Neural progenitor cell (in vitro differentiated cells): ENCODE measurements at regions not wholly inside any gene's neighbourhood (a gene's known extent, or its start where the extent isn't known, plus 50 kb on each side); places are given as distances from the start of the nearest gene placed in this dataset. TPM values are rescaled to one million over a fixed set of nuclear protein-coding genes. Genes with fewer than 3 reads are reported as not detected.
A peak's percentile ranks its signal among the peaks of the same experiment; 100 is the strongest.

Experiments
- DNase-seq: peaks from one replicate; pipeline ENCODE4 v3.0.0-alpha.2; 2016; ENCODE audit warnings: low spot score
- H2AFZ ChIP-seq: fragments of 200-600 bp; sonication (generic); replicated peaks from 2 replicates; pipeline ENCODE4 v1.6.1; 2016; ENCODE audit warnings: antibody characterized with exemption
- H3F3A ChIP-seq: fragments of 200-600 bp; sonication (generic); 2 replicates; pipeline ENCODE4 v1.6.1; 2016; ENCODE audit warnings: antibody characterized with exemption, low read depth
- H3K27ac ChIP-seq: fragments of 200-600 bp; sonication (generic); 2 replicates; pipeline ENCODE4 v1.5.1; 2016; ENCODE audit warnings: mild to moderate bottlenecking
- H3K27me3 ChIP-seq: fragments of 200-600 bp; sonication (generic); 2 replicates; pipeline ENCODE4 v1.6.1; 2016; ENCODE audit warnings: mild to moderate bottlenecking, moderate library complexity
- H3K36me3 ChIP-seq: fragments of 200-600 bp; sonication (generic); 2 replicates; pipeline ENCODE4 v1.5.1; 2016
- H3K4me1 ChIP-seq: fragments of 200-600 bp; sonication (generic); 2 replicates; pipeline ENCODE4 v1.6.1; 2016; ENCODE audit warnings: mixed run types
- H3K4me2 ChIP-seq: fragments of 200-600 bp; sonication (generic); 2 replicates; pipeline ENCODE4 v1.6.1; 2016
- H3K4me3 ChIP-seq: fragments of 200-600 bp; sonication (generic); 2 replicates; pipeline ENCODE4 v1.5.1; 2016
- H3K79me2 ChIP-seq: fragments of 200-600 bp; sonication (generic); 2 replicates; pipeline ENCODE4 v1.6.1; 2016; ENCODE audit warnings: low read depth
- H3K9ac ChIP-seq: fragments of 200-600 bp; sonication (generic); 2 replicates; pipeline ENCODE4 v1.6.1; 2016
- H3K9me3 ChIP-seq: fragments of 200-600 bp; sonication (generic); 2 replicates; pipeline ENCODE4 v1.5.1; 2016; ENCODE audit warnings: low read depth
- H4K20me1 ChIP-seq: fragments of 200-600 bp; sonication (generic); 2 replicates; pipeline ENCODE4 v1.6.1; 2016; ENCODE audit warnings: low read depth
- H3K27ac Mint-ChIP-seq: 3 replicates; pipeline ENCODE4 v1.8.0; 2021; ENCODE audit warnings: mixed read lengths
- H3K27me3 Mint-ChIP-seq: 2 replicates; pipeline ENCODE4 v1.8.0; 2022; ENCODE audit warnings: low read depth, mild to moderate bottlenecking, inconsistent platforms, moderate library complexity, mixed read lengths; ENCODE audit not compliant: insufficient read depth
- H3K36me3 Mint-ChIP-seq: 3 replicates; pipeline ENCODE4 v1.8.0; 2021; ENCODE audit warnings: mixed read lengths
- H3K4me1 Mint-ChIP-seq: 3 replicates; pipeline ENCODE4 v1.8.0; 2021; ENCODE audit warnings: mixed read lengths
- H3K4me3 Mint-ChIP-seq: 3 replicates; pipeline ENCODE4 v1.8.0; 2021; ENCODE audit warnings: mild to moderate bottlenecking, moderate library complexity, mixed read lengths
- H3K9me3 Mint-ChIP-seq: 3 replicates; pipeline ENCODE4 v1.8.0; 2020; ENCODE audit warnings: mixed read lengths
- CTCF ChIP-seq: fragments of 200-600 bp; sonication (generic); IDR thresholded peaks from 2 replicates; pipeline ENCODE4 v1.5.1; 2017; ENCODE audit warnings: antibody characterized with exemption, mild to moderate bottlenecking
- EZH2 ChIP-seq: fragments of 200-600 bp; sonication (generic); IDR thresholded peaks from 2 replicates; pipeline ENCODE4 v1.6.1; 2017; ENCODE audit warnings: antibody characterized with exemption, mild to moderate bottlenecking, moderate library complexity
- EZH2phosphoT487 ChIP-seq: fragments of 200-600 bp; sonication (generic); IDR thresholded peaks from 2 replicates; pipeline ENCODE4 v1.6.1; 2017; ENCODE audit warnings: antibody characterized with exemption
- small RNA-seq: library from RNA; depleted of rRNA; stranded (forward); fragments of <200 nt; gene quantifications from one replicate; pipeline ENCODE3, GENCODE V24; 2015

DNA sequence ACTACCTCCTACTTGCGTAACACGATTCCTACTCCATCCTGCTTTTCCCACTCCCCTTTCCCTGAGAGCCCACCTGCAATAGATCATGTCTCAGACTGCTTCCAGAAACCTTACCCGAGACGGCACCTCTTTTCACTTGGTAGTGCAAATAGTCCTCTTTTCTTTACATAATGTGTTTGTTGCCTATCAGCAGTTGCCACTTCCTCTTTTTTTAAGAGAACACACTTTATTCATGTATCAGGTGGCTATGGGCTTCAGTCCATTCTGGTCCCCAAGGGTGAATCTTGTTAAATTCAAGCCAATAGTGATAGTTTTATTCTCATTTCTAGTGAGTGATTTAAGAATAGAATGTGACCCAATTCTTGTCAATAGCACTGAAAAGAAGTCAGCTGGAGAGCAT is 57.7 kb upstream of the FERMT1 start:
- no peak overlapping the region for H3K27ac Mint-ChIP-seq
- Histone ChIP-seq H3K27me3 (no peaks in the 10 kb centered on the region), H3K4me3 (no peak overlapping the region), H3K36me3 (no peaks in the 10 kb centered on the region), H4K20me1 (no peaks in the 10 kb centered on the region), H2AFZ (no peak overlapping the region), H3K4me1 (no peaks in the 10 kb centered on the region), H3K79me2 (no peaks in the 10 kb centered on the region), H3K4me2 (no peak overlapping the region), H3K27ac (no peak overlapping the region), H3K9ac (no peak overlapping the region), H3K9me3 (no peaks in the 10 kb centered on the region), H3F3A (no peaks in the 10 kb centered on the region)
- no peak for TF ChIP-seq EZH2
- no peak for TF ChIP-seq CTCF
- no peak for TF ChIP-seq EZH2phosphoT487
- H3K27me3 Mint-ChIP-seq = peaks cover 2% of the 10 kb centered on the region
- no peak overlapping the region for H3K4me3 Mint-ChIP-seq
- DNase-seq = no peak
- H3K9me3 Mint-ChIP-seq = no peaks in the 10 kb centered on the region
- no peaks in the 10 kb centered on the region for H3K4me1 Mint-ChIP-seq
- H3K36me3 Mint-ChIP-seq = no peaks in the 10 kb centered on the region

DNA sequence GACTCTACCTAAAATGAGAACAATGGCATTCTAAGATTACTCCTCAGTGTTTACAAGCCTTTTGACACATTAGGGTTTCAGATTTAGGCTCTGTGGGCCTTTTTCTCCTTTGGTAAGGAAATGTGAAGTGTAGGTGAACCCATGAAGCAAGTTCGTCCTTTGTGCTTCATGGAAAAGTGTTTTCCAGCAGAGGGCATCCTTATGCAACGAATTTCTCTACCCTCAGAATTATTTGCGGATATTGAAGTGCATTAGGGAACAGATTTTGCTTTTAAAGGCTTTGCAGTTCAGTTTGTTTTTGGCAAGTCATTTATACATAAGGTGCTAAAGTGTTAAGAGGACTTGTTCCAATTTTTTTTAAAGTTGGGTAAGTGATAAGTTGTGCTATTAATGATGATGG is 55.7 kb upstream of the FERMT1 start:
- Histone ChIP-seq H3K27me3 (no peaks in the 10 kb centered on the region), H3K9ac (no peak overlapping the region), H3K36me3 (no peaks in the 10 kb centered on the region), H3K79me2 (no peaks in the 10 kb centered on the region), H3K9me3 (no peaks in the 10 kb centered on the region), H3K4me2 (no peak overlapping the region), H2AFZ (peak overlapping the region; percentile 83), H3F3A (no peaks in the 10 kb centered on the region), H3K27ac (no peak overlapping the region), H4K20me1 (no peaks in the 10 kb centered on the region), H3K4me3 (no peak overlapping the region), H3K4me1 (no peaks in the 10 kb centered on the region)
- H3K4me3 Mint-ChIP-seq = no peak overlapping the region
- DNase-seq = peak; percentile 44
- H3K36me3 Mint-ChIP-seq = no peaks in the 10 kb centered on the region
- no peaks in the 10 kb centered on the region for H3K27me3 Mint-ChIP-seq
- H3K27ac Mint-ChIP-seq = no peak overlapping the region
- TF ChIP-seq CTCF (peak; percentile 67), EZH2 (no peak), EZH2phosphoT487 (no peak)
- no peaks in the 10 kb centered on the region for H3K9me3 Mint-ChIP-seq
- H3K4me1 Mint-ChIP-seq = no peaks in the 10 kb centered on the region

DNA sequence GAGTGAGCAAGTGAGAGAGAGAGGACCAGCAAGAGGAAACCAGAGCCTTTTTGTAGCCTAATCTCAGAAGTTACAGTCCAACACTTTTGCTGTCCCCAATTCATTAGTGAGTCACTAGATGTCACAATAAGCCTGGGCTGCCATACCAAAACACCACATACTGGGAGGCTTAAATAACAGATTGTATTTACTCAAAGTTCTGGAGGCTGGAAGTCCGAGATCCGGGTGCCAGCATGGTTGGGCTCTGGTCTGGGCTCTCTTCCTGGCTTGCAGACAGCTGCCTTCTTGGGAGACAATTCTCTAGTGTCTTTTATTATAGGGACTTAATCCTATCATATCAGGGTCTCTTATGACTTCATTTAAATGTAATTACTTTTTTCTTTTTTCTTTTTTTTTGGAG is 50.7 kb upstream of the FERMT1 start:
- no peak overlapping the region for H3K9ac ChIP-seq
- H3K4me3 ChIP-seq = no peak overlapping the region
- H3K4me1 ChIP-seq = no peaks in the 10 kb centered on the region
- Mint-ChIP-seq H3K36me3 (no peaks in the 10 kb centered on the region), H3K4me3 (no peak overlapping the region), H3K27me3 (no peaks in the 10 kb centered on the region), H3K27ac (no peak overlapping the region), H3K9me3 (no peaks in the 10 kb centered on the region), H3K4me1 (no peaks in the 10 kb centered on the region)
- no peak overlapping the region for H3K27ac ChIP-seq
- no peaks in the 10 kb centered on the region for H3K36me3 ChIP-seq
- no peak overlapping the region for H2AFZ ChIP-seq
- no peaks in the 10 kb centered on the region for H3F3A ChIP-seq
- no peak overlapping the region for H3K4me2 ChIP-seq
- DNase-seq = no peak
- no peaks in the 10 kb centered on the region for H3K79me2 ChIP-seq
- no peaks in the 10 kb centered on the region for H3K9me3 ChIP-seq
- no peaks in the 10 kb centered on the region for H4K20me1 ChIP-seq
- no peak for TF ChIP-seq CTCF
- TF ChIP-seq EZH2 = no peak
- no peak for TF ChIP-seq EZH2phosphoT487
- no peaks in the 10 kb centered on the region for H3K27me3 ChIP-seq

Small RNA genes in the stretch of these regions (small RNA-seq; reads per million reads assigned to genes)
- gene AL109618.2 = not detected
